ENCODE measurements at regions not wholly inside any gene's neighbourhood (a gene's known extent, or its start where the extent isn't known, plus 50 kb on each side); places are given as distances from the start of the nearest gene placed in this dataset.
"Not testable (repeated sequence)": the region's sequence is repeated elsewhere in the genome, so short reads cannot be mapped to it uniquely, and the experiment has no call there.

GRCh38 chr2:150214626-150215025, 272.8 kb downstream of the RND3 start:
- DNase-seq (ENCODE audit: low read depth, low spot score), result no peak

GRCh38 chr2:150212722-150213171, 274.7 kb downstream of the RND3 start:
- no peak for DNase-seq (ENCODE audit: low read depth, low spot score)

GRCh38 chr2:150211164-150211631, 276.3 kb downstream of the RND3 start:
- no peak for DNase-seq (ENCODE audit: low read depth, low spot score)

GRCh38 chr2:150209746-150210145, 277.7 kb downstream of the RND3 start:
- no peak for DNase-seq (ENCODE audit: low read depth, low spot score)

- no peak for DNase-seq (ENCODE audit: low read depth, low spot score)
Measured at GRCh38 chr2:150208689-150209088, 278.8 kb downstream of the RND3 start.

- no peak for DNase-seq (ENCODE audit: low read depth, low spot score)
Measured at GRCh38 chr2:150207979-150208378, 279.5 kb downstream of the RND3 start.

GRCh38 chr2:150204451-150204850, 283.0 kb downstream of the RND3 start:
- DNase-seq (ENCODE audit: low read depth, low spot score), result no peak

GRCh38 chr2:150194816-150195215, 292.7 kb downstream of the RND3 start:
- DNase-seq (ENCODE audit: low read depth, low spot score), result not testable (repeated sequence)

- DNase-seq (ENCODE audit: low read depth, low spot score), result no peak
Measured at GRCh38 chr2:150192701-150193100, 294.8 kb downstream of the RND3 start.

- no peak for DNase-seq (ENCODE audit: low read depth, low spot score)
Measured at GRCh38 chr2:150191349-150191748, 296.1 kb downstream of the RND3 start.

GRCh38 chr2:150190546-150190945, 296.9 kb downstream of the RND3 start:
- no peak for DNase-seq (ENCODE audit: low read depth, low spot score)

- DNase-seq (ENCODE audit: low read depth, low spot score), result no peak
Measured at GRCh38 chr2:150188800-150189199, 298.7 kb downstream of the RND3 start.

GRCh38 chr2:150188177-150188576, 299.3 kb downstream of the RND3 start:
- no peak for DNase-seq (ENCODE audit: low read depth, low spot score)

GRCh38 chr2:150182566-150183235, 304.8 kb downstream of the RND3 start:
- no peak for DNase-seq (ENCODE audit: low read depth, low spot score)

GRCh38 chr2:150178591-150178990, 308.9 kb downstream of the RND3 start:
- no peak for DNase-seq (ENCODE audit: low read depth, low spot score)

GRCh38 chr2:150174971-150175421, 312.5 kb downstream of the RND3 start:
- no peak for DNase-seq (ENCODE audit: low read depth, low spot score)

- DNase-seq (ENCODE audit: low read depth, low spot score), result no peak
Measured at GRCh38 chr2:150174056-150174805, 313.2 kb downstream of the RND3 start.

- no peak for DNase-seq (ENCODE audit: low read depth, low spot score)
Measured at GRCh38 chr2:150171065-150171548, 316.4 kb downstream of the RND3 start.

- DNase-seq (ENCODE audit: low read depth, low spot score), result no peak
Measured at GRCh38 chr2:150169237-150169629, 318.2 kb downstream of the RND3 start.

- no peak for DNase-seq (ENCODE audit: low read depth, low spot score)
Measured at GRCh38 chr2:150168595-150169236, 318.8 kb downstream of the RND3 start.

GRCh38 chr2:150167711-150168110, 319.8 kb downstream of the RND3 start:
- DNase-seq (ENCODE audit: low read depth, low spot score), result no peak

GRCh38 chr2:150166313-150167051, 321.0 kb downstream of the RND3 start:
- no peak for DNase-seq (ENCODE audit: low read depth, low spot score)

All from iPS DF 19.7 (cell line).